HEK293 (cell line): ENCODE measurements at regions not wholly inside any gene's neighbourhood (a gene's known extent, or its start where the extent isn't known, plus 50 kb on each side); places are given as distances from the start of the nearest gene placed in this dataset.

Experiments
- CTCF ChIP-seq: fragments of 450-650 bp; formaldehyde crosslinking; IDR thresholded peaks from 2 replicates; pipeline ENCODE4 v1.5.1; 2016; ENCODE audit warnings: missing biosample characterization, missing genetic modification characterization
- PATZ1 ChIP-seq: fragments of 450-650 bp; formaldehyde crosslinking; IDR thresholded peaks from 2 replicates; pipeline ENCODE4 v1.5.1; 2016; ENCODE audit warnings: missing biosample characterization, missing genetic modification characterization
- ZBTB17 ChIP-seq: fragments of 450-650 bp; formaldehyde crosslinking; IDR thresholded peaks from 2 replicates; pipeline ENCODE4 v1.5.1; 2016; ENCODE audit warnings: missing biosample characterization, missing genetic modification characterization
- ZNF148 ChIP-seq: fragments of 450-650 bp; formaldehyde crosslinking; IDR thresholded peaks from 2 replicates; pipeline ENCODE4 v1.5.0; 2017; ENCODE audit warnings: missing biosample characterization, missing genetic modification characterization, borderline replicate concordance

GRCh38 chr4:81971637-81972381, 402.0 kb downstream of the HNRNPD start:
- TF ChIP-seq CTCF (tag by site-specific recombination): no peak
- TF ChIP-seq ZNF148: no peak
- no peak for TF ChIP-seq PATZ1 (tag by site-specific recombination)
- no peak for TF ChIP-seq ZBTB17 (tag by site-specific recombination)
